Activated CD4-positive, alpha-beta memory T cell treated with anti-CD3 and anti-CD28 coated beads for 36 hours (primary cell): ENCODE measurements at regions not wholly inside any gene's neighbourhood (a gene's known extent, or its start where the extent isn't known, plus 50 kb on each side); places are given as distances from the start of the nearest gene placed in this dataset.

Source experiments
- CTCF ChIA-PET: fragments of 350-600 bp; sonication (Branson Sonifier 250); formaldehyde crosslinking; loops from one replicate; lab custom pipeline; 2021; ENCODE audit warnings: antibody characterized with exemption, inconsistent platforms; lab: Charles Lee
- POLR2A ChIA-PET: fragments of 350-600 bp; sonication (Branson Sonifier 250); formaldehyde crosslinking; loops from one replicate; lab custom pipeline; 2021; ENCODE audit warnings: antibody characterized with exemption; lab: Charles Lee
- DNase-seq: peaks from one replicate; pipeline ENCODE4 v3.0.0-alpha.2; 2020
- H3K27ac Mint-ChIP-seq: one replicate; pipeline ENCODE4 v1.8.0; 2021; ENCODE audit warnings: mixed read lengths
- H3K27me3 Mint-ChIP-seq: one replicate; pipeline ENCODE4 v1.8.0; 2021; ENCODE audit warnings: mixed read lengths
- H3K36me3 Mint-ChIP-seq: one replicate; pipeline ENCODE4 v1.8.0; 2021; ENCODE audit warnings: mixed read lengths
- H3K4me1 Mint-ChIP-seq: one replicate; pipeline ENCODE4 v1.8.0; 2021; ENCODE audit warnings: low read depth, mixed read lengths
- H3K4me3 Mint-ChIP-seq: one replicate; pipeline ENCODE4 v1.8.0; 2021; ENCODE audit warnings: mild to moderate bottlenecking, mixed read lengths
- H3K9me3 Mint-ChIP-seq: one replicate; pipeline ENCODE4 v1.8.0; 2021; ENCODE audit warnings: mixed read lengths
- intact Hi-C: fragments of 100-400 bp; cut with micrococcal nuclease; formaldehyde crosslinking; loops from one replicate; pipeline ENCODE4 v1.15.1; 2023

DNA sequence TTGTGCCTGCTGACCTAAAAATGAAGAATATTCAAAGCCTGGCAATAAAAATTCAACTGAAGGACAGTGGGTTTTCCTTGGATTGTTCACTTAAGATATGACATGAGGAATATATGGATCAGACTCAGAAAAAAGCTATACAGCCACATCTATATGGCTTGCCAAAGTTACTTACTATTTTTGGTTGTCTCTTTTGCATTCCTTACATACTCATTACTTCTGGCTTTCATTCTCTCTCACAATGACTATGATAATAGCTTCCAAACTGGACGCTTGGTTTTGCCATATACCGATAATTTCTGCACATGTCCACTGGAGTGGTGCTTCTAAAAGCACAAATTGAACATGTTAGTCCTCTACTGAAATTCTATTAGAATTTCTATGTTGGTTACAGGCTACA is 664.9 kb downstream of the CDH8 start:
- ChIA-PET POLR2A (no interaction called here), CTCF (no interaction called here)
- intact Hi-C loops: no loop called here
- H3K4me1 Mint-ChIP-seq: no peaks in the 10 kb centered on the region
- no peaks in the 10 kb centered on the region for H3K36me3 Mint-ChIP-seq
- H3K9me3 Mint-ChIP-seq: peaks cover 37% of the 10 kb centered on the region
- DNase-seq: no peak
- H3K27me3 Mint-ChIP-seq: no peaks in the 10 kb centered on the region
- no peak overlapping the region for H3K27ac Mint-ChIP-seq
- no peak overlapping the region for H3K4me3 Mint-ChIP-seq

DNA sequence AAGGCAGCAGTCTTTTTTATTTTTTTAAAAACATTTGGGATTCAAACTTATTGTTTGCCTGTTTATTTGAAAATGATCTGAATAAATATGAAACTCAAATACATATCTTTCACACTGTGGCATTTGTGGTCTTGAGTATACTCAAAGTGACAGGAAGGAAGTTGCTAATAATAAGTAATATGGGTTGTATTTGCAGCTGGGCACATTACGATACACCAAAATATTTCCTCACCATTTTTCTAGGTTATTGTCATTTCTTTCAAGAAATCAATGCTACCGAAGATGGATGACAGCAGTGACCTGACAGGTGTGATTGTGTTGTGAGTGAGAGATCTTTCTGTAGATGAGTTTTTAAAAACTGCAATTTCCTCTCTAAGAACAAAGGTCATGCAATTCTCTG is 665.7 kb downstream of the CDH8 start:
- H3K4me3 Mint-ChIP-seq: no peak overlapping the region
- H3K9me3 Mint-ChIP-seq: peaks cover 41% of the 10 kb centered on the region
- no peaks in the 10 kb centered on the region for H3K4me1 Mint-ChIP-seq
- intact Hi-C loops: no loop called here
- no peak for DNase-seq
- no peaks in the 10 kb centered on the region for H3K36me3 Mint-ChIP-seq
- POLR2A ChIA-PET: no interaction called here
- CTCF ChIA-PET: no interaction called here
- H3K27me3 Mint-ChIP-seq: no peaks in the 10 kb centered on the region
- H3K27ac Mint-ChIP-seq: no peak overlapping the region

DNA sequence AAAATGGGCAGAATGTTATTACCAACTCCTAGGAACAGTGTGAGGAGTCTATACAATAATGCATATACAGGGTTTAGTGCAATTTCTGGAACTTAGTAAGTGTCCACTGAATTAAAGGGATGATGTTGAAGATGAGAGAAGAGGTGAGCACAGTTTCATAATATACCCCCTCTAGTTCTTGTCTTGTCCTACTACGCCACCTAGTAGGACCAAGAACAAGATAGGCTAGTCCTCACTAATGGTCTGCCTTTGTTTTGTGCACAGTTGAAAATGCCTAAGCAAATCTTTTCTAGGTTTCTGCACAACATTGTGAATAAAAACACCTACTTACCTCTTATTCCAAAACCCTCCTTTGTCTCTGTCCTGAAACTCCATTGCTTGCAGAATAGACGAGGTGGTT is 670.2 kb downstream of the CDH8 start:
- Mint-ChIP-seq H3K4me3 (no peak overlapping the region), H3K4me1 (no peaks in the 10 kb centered on the region), H3K27ac (no peak overlapping the region), H3K27me3 (no peaks in the 10 kb centered on the region), H3K36me3 (no peaks in the 10 kb centered on the region), H3K9me3 (peaks cover 40% of the 10 kb centered on the region)
- ChIA-PET POLR2A (no interaction called here), CTCF (no interaction called here)
- no peak for DNase-seq
- intact Hi-C loops: no loop called here

DNA sequence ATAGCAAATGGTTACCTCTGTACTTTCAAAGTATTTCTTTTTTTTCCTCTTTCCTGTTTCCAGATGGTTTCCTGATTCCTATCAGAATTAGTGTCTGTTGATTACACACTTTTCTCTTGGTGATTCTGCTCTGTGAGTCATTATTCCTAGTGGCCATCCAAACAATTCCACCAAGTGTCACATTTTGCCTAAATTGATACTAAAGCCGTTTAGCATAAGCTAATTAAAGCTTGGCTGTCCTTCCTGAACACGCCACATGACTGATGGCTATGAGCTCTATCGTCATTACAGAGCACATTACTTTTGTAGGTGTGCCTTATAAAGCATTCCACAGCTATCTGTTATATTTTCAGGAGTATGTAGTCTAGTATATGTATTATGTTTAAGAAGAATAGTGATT is 671.2 kb downstream of the CDH8 start:
- intact Hi-C loops: no loop called here
- H3K27me3 Mint-ChIP-seq: no peaks in the 10 kb centered on the region
- CTCF ChIA-PET: no interaction called here
- no peaks in the 10 kb centered on the region for H3K4me1 Mint-ChIP-seq
- H3K4me3 Mint-ChIP-seq: no peak overlapping the region
- no peak for DNase-seq
- POLR2A ChIA-PET: no interaction called here
- no peaks in the 10 kb centered on the region for H3K36me3 Mint-ChIP-seq
- no peak overlapping the region for H3K27ac Mint-ChIP-seq
- peaks cover 36% of the 10 kb centered on the region for H3K9me3 Mint-ChIP-seq

DNA sequence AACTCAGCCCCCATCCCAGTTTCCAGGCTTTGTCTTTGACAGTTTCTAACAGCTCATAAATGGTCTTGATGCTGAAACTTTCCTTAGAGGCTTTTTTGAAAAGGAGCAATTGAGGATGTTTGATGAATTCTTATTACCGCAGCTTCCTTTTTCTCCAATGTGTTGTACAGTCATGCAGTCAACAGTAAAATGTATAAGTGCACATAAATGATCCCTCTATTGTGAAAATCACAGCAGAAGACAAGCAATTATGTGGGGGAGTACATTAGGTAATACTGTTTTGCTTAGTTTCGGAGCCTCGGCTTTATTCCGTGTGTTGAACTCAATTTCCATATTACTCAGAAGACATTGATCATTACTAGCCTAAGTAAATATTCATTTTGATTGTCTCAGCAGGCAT is 673.7 kb downstream of the CDH8 start:
- DNase-seq: no peak
- ChIA-PET CTCF (no interaction called here), POLR2A (no interaction called here)
- peaks cover 1% of the 10 kb centered on the region for H3K36me3 Mint-ChIP-seq
- no peak overlapping the region for H3K27ac Mint-ChIP-seq
- H3K4me1 Mint-ChIP-seq: no peaks in the 10 kb centered on the region
- intact Hi-C loops: no loop called here
- H3K4me3 Mint-ChIP-seq: no peak overlapping the region
- H3K27me3 Mint-ChIP-seq: no peaks in the 10 kb centered on the region
- peaks cover 46% of the 10 kb centered on the region for H3K9me3 Mint-ChIP-seq

DNA sequence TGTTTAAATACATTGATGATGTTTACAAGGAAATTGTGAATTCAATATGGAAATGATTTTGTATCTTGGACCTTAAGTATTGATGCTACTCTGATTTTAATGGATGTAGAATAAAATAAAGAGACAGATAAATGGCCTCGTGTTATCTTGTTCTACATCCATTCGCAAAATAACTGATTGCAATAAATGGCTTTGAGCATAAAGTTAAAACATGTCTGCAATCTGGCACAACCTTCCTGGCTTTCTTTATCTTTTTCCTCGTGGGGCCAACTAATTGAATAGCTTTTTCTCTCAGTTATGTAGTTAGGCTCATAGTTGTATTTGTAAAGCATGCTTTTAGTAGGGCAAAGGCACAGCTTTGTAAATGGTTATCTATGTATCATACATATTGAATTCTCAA is 691.4 kb downstream of the CDH8 start:
- DNase-seq: no peak
- no peak overlapping the region for H3K27ac Mint-ChIP-seq
- ChIA-PET POLR2A (no interaction called here), CTCF (no interaction called here)
- peaks cover 24% of the 10 kb centered on the region for H3K9me3 Mint-ChIP-seq
- no peak overlapping the region for H3K4me3 Mint-ChIP-seq
- intact Hi-C loops: no loop called here
- no peaks in the 10 kb centered on the region for H3K27me3 Mint-ChIP-seq
- no peaks in the 10 kb centered on the region for H3K4me1 Mint-ChIP-seq
- no peaks in the 10 kb centered on the region for H3K36me3 Mint-ChIP-seq

DNA sequence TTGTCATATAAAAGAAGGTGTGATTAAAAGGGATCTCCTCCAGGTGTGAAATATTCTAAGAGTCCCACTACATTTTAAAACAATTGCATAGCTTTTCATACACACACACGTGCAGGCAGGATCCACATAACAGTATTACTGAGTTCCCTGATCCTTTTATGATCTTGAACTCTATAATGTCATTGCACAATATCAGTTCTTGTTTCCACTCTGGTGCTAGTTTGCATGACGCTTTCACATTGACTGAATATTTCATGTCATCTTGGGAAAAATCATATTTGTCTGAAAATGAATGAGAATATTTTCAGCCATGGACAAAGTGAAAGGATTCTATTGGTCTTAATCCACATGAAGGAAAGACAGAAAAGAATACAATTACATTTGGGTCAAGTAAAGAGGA is 703.8 kb downstream of the CDH8 start:
- Mint-ChIP-seq H3K4me1 (no peaks in the 10 kb centered on the region), H3K27me3 (no peaks in the 10 kb centered on the region), H3K27ac (no peak overlapping the region), H3K9me3 (peaks cover 24% of the 10 kb centered on the region), H3K36me3 (no peaks in the 10 kb centered on the region), H3K4me3 (no peak overlapping the region)
- no peak for DNase-seq
- ChIA-PET CTCF (no interaction called here), POLR2A (no interaction called here)
- intact Hi-C loops: no loop called here

DNA sequence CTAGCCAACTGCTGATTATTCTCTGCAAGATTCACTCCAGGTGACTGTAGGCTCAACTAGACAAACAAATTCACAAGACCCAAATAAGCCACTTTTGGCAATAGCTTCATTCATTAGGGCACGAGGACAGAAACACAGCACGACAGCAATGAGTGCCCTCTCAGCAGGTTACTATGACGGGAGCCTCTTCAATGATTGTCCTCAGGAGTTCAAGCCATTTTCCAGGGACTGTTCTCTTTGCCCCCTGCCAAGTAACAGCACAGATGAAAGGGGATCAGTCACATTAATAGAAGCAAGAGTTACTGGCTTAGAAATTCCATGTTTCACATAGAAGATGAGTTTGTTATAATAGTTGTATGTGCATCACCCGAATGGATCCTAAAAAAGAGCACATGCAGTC is 712.2 kb downstream of the CDH8 start:
- Mint-ChIP-seq H3K9me3 (peaks cover 32% of the 10 kb centered on the region), H3K27me3 (no peaks in the 10 kb centered on the region), H3K27ac (no peak overlapping the region), H3K4me3 (no peak overlapping the region), H3K36me3 (no peaks in the 10 kb centered on the region), H3K4me1 (no peaks in the 10 kb centered on the region)
- no peak for DNase-seq
- ChIA-PET POLR2A (no interaction called here), CTCF (no interaction called here)
- intact Hi-C loops: no loop called here

- ChIA-PET CTCF (no interaction called here), POLR2A (interaction anchor here (0.6 kb wide), 1 partner anchor 17 kb away, joined by 3 read pairs; no protein-coding TSS in a partner anchor)
- H3K4me1 Mint-ChIP-seq: no peaks in the 10 kb centered on the region
- H3K4me3 Mint-ChIP-seq: no peak overlapping the region
- intact Hi-C loops: no loop called here
- DNase-seq: no peak
- H3K27ac Mint-ChIP-seq: no peak overlapping the region
- peaks cover 35% of the 10 kb centered on the region for H3K9me3 Mint-ChIP-seq
- no peaks in the 10 kb centered on the region for H3K36me3 Mint-ChIP-seq
- H3K27me3 Mint-ChIP-seq: no peaks in the 10 kb centered on the region
Measured at GRCh38 chr16:61323456-61323855, 712.8 kb downstream of the CDH8 start.

- POLR2A ChIA-PET: no interaction called here
- no peaks in the 10 kb centered on the region for H3K4me1 Mint-ChIP-seq
- H3K27ac Mint-ChIP-seq: no peak overlapping the region
Measured at GRCh38 chr16:61320791-61321190, 715.4 kb downstream of the CDH8 start.

GRCh38 chr16:61313931-61314330 is 722.3 kb downstream of the CDH8 start:
- Mint-ChIP-seq H3K27ac (no peak overlapping the region), H3K36me3 (no peaks in the 10 kb centered on the region), H3K4me1 (no peaks in the 10 kb centered on the region), H3K9me3 (peaks cover 40% of the 10 kb centered on the region), H3K27me3 (no peaks in the 10 kb centered on the region), H3K4me3 (no peak overlapping the region)
- POLR2A ChIA-PET: no interaction called here
- no peak for DNase-seq
- CTCF ChIA-PET: no interaction called here
- intact Hi-C loops: no loop called here

More at GRCh38 chr16:61320791-61321190, 715.4 kb downstream of the CDH8 start:
- Mint-ChIP-seq H3K9me3 (peaks cover 31% of the 10 kb centered on the region), H3K27me3 (no peaks in the 10 kb centered on the region), H3K36me3 (no peaks in the 10 kb centered on the region), H3K4me3 (no peak overlapping the region)
- intact Hi-C loops: no loop called here
- CTCF ChIA-PET: no interaction called here
- no peak for DNase-seq

DNA sequence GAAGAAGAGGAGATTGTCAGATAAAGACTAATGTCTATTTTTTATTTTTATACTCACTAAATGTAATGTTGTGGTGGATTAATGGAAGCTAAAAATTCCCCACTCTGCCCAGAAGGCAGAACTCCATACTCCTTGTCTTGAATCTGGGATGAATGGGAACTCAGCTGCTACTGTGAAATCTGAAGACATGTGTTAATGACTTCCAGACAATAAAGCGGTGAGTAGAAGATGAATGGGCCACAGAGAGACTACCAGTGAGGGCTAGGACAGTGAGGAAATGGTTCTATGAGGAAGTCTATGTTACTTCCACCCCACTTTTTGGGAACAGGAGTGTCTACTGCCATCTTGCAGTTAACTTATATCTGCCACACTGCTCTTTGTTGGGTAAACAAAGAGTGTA is 726.9 kb downstream of the CDH8 start:
- no peak for DNase-seq
- H3K4me1 Mint-ChIP-seq: no peaks in the 10 kb centered on the region
- CTCF ChIA-PET: no interaction called here
- POLR2A ChIA-PET: no interaction called here
- intact Hi-C loops: no loop called here
- H3K27ac Mint-ChIP-seq: no peak overlapping the region
- H3K27me3 Mint-ChIP-seq: no peaks in the 10 kb centered on the region
- H3K9me3 Mint-ChIP-seq: peaks cover 39% of the 10 kb centered on the region
- no peaks in the 10 kb centered on the region for H3K36me3 Mint-ChIP-seq
- H3K4me3 Mint-ChIP-seq: no peak overlapping the region

DNA sequence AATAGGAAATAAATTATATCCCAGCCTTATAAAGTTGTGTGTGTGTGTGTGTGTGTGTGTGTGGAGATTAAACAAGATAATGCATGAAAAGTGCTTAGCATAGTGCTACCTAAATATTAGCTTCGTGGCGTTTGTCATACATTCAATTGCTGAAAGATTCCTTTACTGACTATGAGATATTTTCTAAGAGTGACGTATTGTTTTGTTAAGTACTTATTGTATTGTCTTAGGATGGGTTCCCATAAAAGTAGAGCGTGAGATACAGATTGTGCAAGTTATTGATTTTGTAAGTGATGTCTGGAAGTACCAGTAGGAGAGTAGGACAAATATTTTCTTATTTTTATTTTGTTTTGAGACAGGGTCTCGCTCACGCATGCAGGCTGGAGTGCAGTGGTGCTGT is 730.0 kb downstream of the CDH8 start:
- no peak overlapping the region for H3K4me3 Mint-ChIP-seq
- no peaks in the 10 kb centered on the region for H3K4me1 Mint-ChIP-seq

GRCh38 chr16:61296814-61297213 is 739.4 kb downstream of the CDH8 start:
- no peak overlapping the region for H3K4me3 Mint-ChIP-seq

More for the DNA sequence above, 730.0 kb downstream of the CDH8 start:
- H3K27me3 Mint-ChIP-seq: no peaks in the 10 kb centered on the region
- H3K27ac Mint-ChIP-seq: no peak overlapping the region
- no peak for DNase-seq
- H3K36me3 Mint-ChIP-seq: no peaks in the 10 kb centered on the region
- CTCF ChIA-PET: no interaction called here
- peaks cover 45% of the 10 kb centered on the region for H3K9me3 Mint-ChIP-seq
- intact Hi-C loops: no loop called here
- POLR2A ChIA-PET: no interaction called here

More at GRCh38 chr16:61296814-61297213, 739.4 kb downstream of the CDH8 start:
- H3K27me3 Mint-ChIP-seq: no peaks in the 10 kb centered on the region
- peaks cover 37% of the 10 kb centered on the region for H3K9me3 Mint-ChIP-seq
- DNase-seq: no peak
- ChIA-PET CTCF (no interaction called here), POLR2A (no interaction called here)
- intact Hi-C loops: no loop called here
- no peaks in the 10 kb centered on the region for H3K4me1 Mint-ChIP-seq
- no peaks in the 10 kb centered on the region for H3K36me3 Mint-ChIP-seq
- no peak overlapping the region for H3K27ac Mint-ChIP-seq
